ENCODE measurements at regions not wholly inside any gene's neighbourhood (a gene's known extent, or its start where the extent isn't known, plus 50 kb on each side); places are given as distances from the start of the nearest gene placed in this dataset.

DNA sequence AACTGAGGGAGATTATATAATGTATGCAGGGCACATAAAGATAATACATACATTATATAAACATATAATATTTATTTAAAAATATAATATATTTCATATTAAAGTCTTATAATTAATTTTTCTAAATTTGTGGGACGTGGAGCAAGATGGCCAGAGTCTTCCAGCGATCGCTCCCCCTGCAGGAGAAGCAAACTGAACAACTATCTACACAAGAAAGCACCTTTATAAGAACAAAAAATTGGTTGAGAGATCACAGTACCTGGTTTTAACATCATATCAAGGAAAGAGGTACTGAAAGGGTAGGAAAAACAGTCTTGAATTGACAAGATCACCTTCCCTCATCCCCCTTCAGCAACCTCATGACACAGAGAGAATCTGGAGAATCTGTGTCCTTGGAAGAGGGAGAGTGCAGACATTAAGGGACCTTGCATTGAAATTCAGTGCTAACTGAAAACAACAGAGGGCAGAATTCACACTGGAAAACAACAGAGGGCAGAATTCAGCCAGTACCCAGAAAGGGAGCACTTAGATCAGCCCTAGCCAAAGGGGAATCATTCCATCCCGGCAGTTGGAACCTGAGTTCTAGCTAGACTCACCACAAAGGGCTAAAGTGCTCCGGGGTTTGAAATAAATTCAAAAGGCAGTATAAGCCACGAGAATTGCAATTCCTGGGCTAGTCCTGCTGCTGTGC is 262.5 kb upstream of the NDST3 start:
- TF ChIP-seq, protein P1, sequence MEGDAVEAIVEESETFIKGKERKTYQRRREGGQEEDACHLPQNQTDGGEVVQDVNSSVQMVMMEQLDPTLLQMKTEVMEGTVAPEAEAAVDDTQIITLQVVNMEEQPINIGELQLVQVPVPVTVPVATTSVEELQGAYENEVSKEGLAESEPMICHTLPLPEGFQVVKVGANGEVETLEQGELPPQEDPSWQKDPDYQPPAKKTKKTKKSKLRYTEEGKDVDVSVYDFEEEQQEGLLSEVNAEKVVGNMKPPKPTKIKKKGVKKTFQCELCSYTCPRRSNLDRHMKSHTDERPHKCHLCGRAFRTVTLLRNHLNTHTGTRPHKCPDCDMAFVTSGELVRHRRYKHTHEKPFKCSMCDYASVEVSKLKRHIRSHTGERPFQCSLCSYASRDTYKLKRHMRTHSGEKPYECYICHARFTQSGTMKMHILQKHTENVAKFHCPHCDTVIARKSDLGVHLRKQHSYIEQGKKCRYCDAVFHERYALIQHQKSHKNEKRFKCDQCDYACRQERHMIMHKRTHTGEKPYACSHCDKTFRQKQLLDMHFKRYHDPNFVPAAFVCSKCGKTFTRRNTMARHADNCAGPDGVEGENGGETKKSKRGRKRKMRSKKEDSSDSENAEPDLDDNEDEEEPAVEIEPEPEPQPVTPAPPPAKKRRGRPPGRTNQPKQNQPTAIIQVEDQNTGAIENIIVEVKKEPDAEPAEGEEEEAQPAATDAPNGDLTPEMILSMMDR (IDR thresholded peaks at IDR 0.05; ENCODE audit: poor library complexity, severe bottlenecking): no peak
- no peak for TF ChIP-seq EP300 (conservative IDR thresholded peaks at IDR 0.05; ENCODE audit: poor library complexity, severe bottlenecking)
- no peak for TF ChIP-seq EZH2 (IDR thresholded peaks at IDR 0.05; ENCODE audit: borderline replicate concordance, insufficient read depth, low read length, poor library complexity, severe bottlenecking)
- TF ChIP-seq, protein P2, sequence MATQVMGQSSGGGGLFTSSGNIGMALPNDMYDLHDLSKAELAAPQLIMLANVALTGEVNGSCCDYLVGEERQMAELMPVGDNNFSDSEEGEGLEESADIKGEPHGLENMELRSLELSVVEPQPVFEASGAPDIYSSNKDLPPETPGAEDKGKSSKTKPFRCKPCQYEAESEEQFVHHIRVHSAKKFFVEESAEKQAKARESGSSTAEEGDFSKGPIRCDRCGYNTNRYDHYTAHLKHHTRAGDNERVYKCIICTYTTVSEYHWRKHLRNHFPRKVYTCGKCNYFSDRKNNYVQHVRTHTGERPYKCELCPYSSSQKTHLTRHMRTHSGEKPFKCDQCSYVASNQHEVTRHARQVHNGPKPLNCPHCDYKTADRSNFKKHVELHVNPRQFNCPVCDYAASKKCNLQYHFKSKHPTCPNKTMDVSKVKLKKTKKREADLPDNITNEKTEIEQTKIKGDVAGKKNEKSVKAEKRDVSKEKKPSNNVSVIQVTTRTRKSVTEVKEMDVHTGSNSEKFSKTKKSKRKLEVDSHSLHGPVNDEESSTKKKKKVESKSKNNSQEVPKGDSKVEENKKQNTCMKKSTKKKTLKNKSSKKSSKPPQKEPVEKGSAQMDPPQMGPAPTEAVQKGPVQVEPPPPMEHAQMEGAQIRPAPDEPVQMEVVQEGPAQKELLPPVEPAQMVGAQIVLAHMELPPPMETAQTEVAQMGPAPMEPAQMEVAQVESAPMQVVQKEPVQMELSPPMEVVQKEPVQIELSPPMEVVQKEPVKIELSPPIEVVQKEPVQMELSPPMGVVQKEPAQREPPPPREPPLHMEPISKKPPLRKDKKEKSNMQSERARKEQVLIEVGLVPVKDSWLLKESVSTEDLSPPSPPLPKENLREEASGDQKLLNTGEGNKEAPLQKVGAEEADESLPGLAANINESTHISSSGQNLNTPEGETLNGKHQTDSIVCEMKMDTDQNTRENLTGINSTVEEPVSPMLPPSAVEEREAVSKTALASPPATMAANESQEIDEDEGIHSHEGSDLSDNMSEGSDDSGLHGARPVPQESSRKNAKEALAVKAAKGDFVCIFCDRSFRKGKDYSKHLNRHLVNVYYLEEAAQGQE (IDR thresholded peaks at IDR 0.05; ENCODE audit: borderline replicate concordance): no peak
- no peak for TF ChIP-seq POLR2AphosphoS5 (IDR thresholded peaks at IDR 0.05)
- no peak for TF ChIP-seq SMC3 (conservative IDR thresholded peaks at IDR 0.05; ENCODE audit: poor library complexity)
- no peak for TF ChIP-seq RAD21 (conservative IDR thresholded peaks at IDR 0.05)
- TF ChIP-seq TAF1 (IDR thresholded peaks at IDR 0.05; ENCODE audit: low read depth): no peak
- no peak for TF ChIP-seq MXI1 (conservative IDR thresholded peaks at IDR 0.05; ENCODE audit: poor library complexity, severe bottlenecking)
